GM19099 (cell line): ENCODE measurements at regions not wholly inside any gene's neighbourhood (a gene's known extent, or its start where the extent isn't known, plus 50 kb on each side); places are given as distances from the start of the nearest gene placed in this dataset.

ENCODE experiments used
- POLR2A ChIP-seq: IDR thresholded peaks from 3 replicates; pipeline ENCODE4 v1.6.1; 2011; ENCODE audit warnings: low read depth; ENCODE audit not compliant: insufficient read length; ENCODE audit errors: extremely low read depth

DNA sequence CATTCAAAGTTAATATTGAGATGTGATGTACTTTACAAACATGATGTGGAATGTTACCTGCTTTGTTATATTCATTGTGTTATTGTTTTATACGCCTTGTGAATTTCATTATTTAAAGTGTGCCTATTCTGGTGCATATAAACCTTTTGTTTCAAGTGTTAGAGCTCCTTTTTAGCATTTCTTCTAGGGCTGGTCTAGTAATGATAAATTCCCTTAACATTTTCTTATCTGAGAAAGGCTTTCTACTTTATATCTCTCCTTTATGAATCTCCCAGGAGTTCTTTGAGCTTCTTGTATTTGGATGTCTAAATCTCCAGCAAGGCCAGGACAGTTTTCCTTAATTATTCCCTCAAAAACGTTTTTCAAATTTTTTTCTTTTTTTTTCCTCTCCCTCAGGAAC lies 1005.6 kb downstream of the IGSF11 start:
- TF ChIP-seq POLR2A: no peak

DNA sequence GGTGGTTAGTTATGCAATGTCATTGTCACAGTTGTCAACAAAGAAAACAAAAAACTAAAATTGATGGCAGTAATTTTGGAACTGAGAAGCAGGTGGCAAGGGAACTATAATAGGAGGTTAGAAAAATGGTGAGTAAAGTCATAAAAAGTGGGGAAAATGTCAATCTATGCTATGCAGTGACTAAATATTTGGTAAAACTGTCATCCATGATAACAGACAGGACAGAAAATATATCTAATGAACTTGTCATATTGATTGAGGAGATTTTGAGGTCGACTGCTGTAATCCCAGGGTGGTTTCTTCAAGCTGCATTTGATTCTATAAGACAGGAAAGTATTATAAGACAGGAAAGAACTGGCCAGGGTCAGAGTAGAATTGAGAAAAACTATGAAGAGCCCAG lies 998.4 kb downstream of the IGSF11 start:
- no peak for TF ChIP-seq POLR2A

DNA sequence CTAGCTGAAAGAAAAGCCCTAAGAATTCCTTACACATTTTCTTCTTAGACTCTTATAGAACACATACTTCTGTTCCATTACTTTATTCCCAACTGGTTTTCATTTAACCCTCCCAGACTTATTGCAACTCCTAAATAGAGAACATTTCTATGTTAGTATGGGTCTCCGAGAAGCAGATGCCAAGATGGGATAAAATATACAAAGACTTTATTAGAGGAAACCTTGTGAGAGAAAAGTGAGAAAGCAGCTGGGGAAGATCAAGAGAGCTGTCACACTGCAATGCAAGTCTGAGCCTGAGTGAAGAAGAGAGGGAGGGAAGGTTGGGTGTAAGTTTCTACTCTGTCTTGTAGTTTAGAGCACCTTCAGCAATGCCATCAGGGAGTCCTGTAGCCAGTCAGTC lies 979.3 kb downstream of the IGSF11 start:
- no peak for TF ChIP-seq POLR2A

DNA sequence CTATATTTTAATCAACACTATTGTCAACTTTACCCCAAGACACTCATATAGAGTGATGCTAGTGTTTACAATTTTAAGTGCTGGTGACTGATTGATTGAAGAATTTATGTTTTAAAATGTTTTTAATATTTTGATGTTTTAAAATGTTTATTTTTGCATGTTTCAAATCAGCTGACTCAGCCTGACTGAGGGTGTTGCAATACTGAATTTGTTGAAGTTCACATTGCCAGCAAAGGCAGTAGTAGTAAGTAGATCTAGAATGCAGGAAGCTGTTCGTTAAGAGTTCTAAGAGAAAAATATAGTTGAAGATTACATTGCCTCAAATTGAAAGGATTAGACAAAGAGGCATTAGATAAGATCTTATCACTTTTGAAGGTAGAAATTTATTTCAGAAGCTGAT lies 977.6 kb downstream of the IGSF11 start:
- TF ChIP-seq POLR2A: no peak

DNA sequence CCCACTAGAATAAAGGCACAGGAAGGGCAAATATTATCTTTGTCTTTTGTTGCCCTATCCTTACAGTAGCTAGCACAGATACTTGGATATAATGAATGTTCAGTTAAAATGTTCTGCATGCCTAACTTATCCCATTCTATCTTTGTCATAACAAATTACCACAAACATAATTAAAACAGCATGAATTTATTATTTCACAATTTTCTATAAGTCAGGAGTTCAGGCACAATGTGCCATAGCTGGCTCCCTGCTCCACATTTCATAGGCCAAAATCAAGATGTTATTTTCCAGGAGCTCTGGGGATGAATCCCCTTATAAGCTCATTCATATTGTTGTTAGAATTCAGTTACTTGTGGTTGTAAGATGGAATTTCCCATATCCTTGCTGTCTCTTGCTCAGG lies 975.5 kb downstream of the IGSF11 start:
- TF ChIP-seq POLR2A: no peak

DNA sequence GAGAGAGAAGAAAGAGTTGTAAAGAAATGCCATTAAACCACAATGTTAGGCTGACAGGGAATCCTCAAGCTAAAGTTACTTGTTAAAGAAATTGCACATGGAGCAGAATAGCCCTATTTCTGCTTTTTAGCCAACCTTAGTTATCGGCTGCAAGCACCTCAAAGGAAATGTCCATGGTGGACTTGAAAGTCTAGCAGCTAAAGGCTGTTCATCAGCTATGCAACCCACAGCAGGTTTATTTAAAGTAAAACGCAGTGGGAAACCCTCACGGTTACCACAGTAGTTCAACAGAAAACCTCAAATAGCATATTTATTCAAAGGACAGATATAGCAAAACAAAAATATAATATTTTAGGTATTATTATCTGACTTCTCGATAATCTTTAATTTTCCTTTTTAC lies 967.2 kb downstream of the IGSF11 start:
- TF ChIP-seq POLR2A: no peak

DNA sequence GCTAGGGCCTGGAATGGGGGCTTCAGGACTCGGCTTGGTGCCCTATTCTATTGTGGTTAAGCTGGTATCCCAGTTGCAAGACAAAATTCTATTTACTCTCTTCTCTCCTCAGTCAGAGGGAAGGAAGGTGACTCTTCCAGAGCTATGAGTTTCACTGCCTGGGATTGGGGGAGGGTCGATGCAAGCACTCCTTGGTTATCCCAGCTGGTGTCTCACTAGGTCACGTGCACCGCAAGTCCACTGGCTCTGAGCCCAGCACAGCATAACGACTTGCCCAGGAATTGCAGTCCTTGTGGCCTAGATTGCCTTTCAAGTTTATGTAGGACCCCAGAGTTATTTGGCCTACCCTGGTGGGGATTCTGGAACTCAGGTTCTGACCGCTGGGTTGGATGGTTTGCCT lies 958.8 kb downstream of the IGSF11 start:
- TF ChIP-seq POLR2A: no peak

DNA sequence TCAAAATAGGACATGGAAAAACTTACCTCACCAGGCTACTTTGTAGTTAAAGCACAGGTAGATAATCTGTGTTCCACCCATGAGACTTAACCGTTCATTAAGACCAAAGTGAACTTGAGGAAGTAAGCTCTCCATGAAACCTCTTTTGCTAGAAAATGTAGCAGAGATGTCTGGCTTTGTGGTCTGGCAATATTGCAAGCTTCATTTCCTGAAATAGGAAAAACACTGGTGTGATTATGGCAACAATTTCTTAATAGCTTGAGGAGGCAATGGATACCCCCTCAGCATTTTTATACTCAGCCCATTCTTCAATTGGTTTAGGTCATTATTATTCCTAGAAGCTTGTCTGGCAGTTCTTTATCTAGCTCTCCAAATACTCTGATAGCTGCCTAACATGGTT lies 957.3 kb downstream of the IGSF11 start:
- no peak for TF ChIP-seq POLR2A

DNA sequence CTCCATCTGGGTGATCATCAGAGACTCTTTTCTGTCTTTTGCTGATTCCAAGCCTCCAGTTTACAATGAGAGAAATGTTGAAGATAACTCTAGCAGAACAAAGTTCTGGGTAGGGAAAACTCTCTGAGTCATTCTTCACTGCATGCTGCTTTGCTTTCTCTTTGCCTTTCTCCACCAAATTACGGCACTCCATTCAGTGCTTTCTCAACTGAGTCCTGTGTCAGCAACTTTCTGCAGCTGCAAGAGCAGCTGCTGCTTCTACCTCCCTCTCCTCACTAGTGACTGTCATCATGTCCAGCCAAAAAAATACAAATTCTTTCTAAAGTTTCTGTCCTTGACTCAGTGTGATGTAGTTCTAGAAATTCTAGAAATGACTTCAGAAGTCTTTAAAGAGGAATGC lies 953.8 kb downstream of the IGSF11 start:
- TF ChIP-seq POLR2A: no peak

DNA sequence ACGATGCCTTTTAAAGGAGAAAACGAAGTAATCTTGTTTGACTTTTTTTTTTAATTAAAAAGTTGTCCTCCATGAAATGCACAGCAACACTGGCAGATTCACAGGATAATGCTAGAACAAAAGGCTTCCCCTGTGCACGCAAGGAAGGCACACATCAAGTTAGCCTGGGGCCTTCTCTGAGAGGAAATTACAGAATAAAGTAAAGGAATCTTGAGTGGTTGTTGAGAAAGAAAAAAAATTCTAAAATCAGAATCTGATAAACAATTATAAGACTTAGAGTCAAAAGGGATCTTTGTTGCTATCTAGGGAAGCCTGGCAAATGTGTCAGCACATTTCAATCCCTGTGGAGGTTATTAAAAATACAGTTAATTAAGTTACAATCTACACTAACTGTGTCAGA lies 946.0 kb downstream of the IGSF11 start:
- no peak for TF ChIP-seq POLR2A

DNA sequence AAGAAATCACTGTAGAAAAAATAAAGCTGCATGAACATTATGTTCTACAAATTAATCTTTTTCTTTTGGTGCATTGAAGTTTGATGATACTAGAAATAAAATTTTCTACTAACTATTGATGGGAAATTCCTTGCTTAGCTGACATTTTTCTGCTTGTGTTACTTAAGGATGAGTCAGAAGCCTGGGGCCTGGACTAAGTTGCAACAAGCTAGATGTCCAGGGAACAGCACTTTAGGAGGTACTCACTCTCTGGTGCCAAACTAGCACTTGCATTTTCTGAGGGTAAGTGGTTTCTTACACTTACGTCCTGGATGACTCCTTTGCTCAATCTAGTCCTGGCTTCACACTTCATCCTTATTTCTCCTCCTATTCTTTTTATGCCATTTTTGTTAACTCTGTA lies 945.1 kb downstream of the IGSF11 start:
- TF ChIP-seq POLR2A: no peak

DNA sequence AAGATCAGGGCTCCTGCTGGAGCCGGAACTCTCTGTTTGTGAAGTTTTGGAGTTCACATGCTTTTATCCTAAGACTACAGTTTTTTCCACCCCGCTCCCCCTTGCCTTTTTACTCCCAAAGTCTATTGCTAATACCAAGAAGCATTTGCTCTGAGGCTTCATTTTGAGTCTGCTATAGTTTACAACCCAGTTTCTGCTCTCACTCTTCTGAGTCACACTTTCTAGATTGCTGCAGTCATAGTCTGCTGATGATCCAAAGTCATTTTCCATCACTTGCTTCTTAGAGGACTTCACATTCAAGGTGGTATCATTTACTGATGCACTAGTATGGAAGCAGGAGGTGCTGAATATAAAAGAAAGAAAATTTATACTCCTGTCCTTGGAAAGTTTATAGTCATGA lies 937.4 kb downstream of the IGSF11 start:
- no peak for TF ChIP-seq POLR2A

DNA sequence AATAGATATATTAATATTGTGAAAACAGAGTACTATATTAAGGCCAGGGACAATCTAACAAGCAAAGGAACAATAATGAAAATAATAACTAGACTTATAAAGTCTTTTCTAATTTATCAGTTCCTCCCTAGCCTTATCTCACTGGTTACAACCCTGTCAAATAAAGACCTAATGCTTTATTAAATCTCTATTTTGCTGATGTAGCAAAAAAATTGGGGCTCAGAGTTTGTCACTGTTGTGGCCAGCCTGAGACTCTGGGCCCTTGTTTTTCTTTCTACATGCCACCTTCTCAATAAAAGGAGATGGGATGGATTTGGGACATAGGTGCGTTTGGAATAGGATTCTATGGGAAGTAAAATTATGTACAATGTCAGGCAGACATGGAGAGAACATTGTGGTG lies 937.0 kb downstream of the IGSF11 start:
- no peak for TF ChIP-seq POLR2A

DNA sequence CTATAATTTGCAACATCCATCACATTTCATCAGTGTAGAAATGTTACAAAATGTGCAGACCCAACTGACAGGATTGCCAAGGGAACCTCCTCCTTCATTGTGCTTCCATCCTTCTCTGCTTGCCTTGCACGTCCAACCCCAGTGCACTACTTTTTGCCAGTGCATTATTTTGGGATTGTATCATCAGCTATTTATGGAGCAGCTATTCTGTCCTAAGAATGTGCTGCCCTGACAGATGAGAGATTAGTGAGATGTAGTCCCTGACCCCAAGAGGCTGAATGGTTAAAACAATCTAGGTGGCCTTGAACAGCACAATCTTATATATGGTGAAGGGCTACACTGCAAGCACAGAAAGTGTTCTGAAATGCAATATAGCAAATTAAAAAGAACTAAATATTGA lies 935.8 kb downstream of the IGSF11 start:
- TF ChIP-seq POLR2A: no peak

DNA sequence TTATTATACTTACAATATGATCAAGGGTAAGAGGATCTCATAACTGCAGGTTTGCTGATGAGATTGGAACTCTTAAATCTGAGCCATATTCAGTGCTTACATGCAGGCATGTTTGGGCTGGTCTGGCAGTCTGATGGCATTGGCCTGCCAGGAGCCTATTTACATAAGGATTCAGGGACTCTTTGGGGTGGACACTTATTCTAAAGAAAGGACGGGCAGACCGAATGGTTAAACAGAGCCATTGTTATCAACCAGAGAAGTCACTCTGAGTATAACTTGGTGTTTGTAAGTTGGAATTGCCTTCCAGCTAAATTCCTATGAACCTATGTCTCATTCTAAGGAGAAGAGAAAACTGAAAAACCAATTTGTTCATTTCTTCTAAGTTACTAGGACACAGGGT lies 932.8 kb downstream of the IGSF11 start:
- no peak for TF ChIP-seq POLR2A

DNA sequence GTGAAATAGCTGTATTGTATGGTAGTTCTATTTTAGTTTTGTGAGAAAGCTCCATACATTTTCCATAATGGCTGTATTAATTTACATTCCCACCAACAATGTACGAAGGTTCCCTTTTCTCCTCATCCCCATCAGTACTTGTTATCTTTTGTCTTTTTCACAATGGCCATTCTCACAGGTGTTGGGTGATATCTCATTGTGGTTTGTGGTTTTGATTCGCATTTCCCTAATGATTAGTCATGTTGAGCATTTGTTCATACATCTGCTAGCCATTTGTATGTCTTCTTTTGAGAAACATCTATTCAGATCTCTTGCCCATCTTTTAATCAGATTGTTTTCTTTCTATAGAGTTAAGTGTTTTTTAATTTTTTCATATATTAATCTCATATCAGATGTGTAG lies 931.9 kb downstream of the IGSF11 start:
- no peak for TF ChIP-seq POLR2A

DNA sequence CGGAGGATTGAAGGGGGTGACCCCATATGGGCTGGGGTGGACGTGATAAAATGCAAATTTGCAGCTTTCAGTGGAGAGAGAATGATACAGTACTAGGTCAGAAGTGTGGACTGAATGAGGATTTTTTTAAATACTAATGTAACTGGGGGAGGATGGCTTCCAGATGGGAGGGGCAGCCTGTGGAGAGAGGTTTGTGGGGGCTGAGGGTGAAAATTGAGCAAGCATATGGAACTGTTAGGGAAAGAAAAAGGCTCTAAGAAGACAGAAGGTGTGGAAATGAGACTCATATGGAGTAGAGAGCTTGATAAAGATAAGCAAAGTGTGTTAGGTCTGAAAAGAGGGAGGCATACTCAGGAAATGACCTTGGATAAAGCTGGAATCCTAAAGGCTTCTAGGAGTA lies 926.4 kb downstream of the IGSF11 start:
- TF ChIP-seq POLR2A: no peak

DNA sequence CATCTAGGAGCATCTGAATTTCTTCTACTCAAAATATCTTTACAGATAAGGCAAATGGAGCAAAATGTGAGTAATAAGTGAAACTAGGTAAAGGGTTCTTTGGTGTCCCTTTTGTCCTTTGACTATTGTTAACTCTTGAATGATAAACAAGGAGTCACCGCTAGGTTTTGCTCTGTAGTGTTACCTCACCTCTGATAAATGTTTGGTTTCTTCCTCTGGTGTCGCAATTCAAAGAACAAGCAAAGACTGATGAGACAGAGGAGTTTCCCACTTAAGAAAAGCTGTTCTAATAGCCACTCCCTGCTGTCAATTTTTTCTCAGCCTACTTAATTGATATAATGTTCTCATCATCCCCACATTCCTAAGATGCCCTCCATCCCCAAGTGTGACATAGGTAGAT lies 925.9 kb downstream of the IGSF11 start:
- no peak for TF ChIP-seq POLR2A

DNA sequence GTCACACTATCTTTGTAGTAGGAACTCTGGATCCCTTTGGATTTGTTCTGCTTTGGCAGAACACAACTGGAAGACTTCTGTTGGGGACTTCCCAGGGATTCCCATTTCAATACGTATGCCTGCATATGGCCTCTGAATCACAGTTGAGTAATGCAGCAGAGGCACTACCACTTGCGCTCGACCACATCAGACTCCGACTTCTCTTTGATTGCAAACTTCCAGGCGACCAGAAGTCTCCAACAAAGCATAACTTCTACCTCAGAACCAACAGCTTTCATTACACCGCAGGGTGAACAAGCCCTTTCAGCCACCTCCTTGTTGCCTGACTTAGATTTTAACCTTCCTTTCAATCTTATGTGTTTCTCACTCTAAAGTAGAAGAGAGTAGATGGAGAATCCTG lies 924.4 kb downstream of the IGSF11 start:
- no peak for TF ChIP-seq POLR2A

DNA sequence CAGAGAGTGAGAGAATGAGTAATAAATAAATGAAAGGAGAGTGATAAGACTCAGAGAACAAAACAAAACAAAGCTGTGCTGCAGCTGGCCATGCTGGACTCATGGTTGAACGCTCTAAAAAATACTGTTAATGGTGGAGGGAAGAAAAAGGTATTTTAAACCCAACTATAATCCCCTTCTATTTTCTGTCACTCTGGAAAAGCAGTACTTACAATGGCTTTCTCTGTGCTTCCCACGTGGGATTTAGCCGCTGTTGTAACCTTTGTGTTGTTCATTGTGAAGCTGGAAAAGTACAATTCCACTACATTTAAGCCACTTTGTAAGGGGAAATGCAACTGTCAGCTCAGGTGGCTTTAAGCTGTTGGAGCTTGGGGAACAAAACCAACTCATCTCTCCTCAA lies 917.7 kb downstream of the IGSF11 start:
- no peak for TF ChIP-seq POLR2A
